Neural cell (in vitro differentiated cells): ENCODE measurements at regions not wholly inside any gene's neighbourhood (a gene's known extent, or its start where the extent isn't known, plus 50 kb on each side); places are given as distances from the start of the nearest gene placed in this dataset.

ENCODE experiments used
- H2AFZ ChIP-seq: fragments of 200-600, 300-800 bp; sonication (generic), shearing (Covaris generic); 2 replicates; pipeline ENCODE4 v1.6.0; 2014; ENCODE audit warnings: low read depth, mild to moderate bottlenecking, antibody characterized with exemption, low read length, moderate library complexity
- H3F3A ChIP-seq: fragments of 200-600 bp; shearing (Covaris generic); 2 replicates; pipeline ENCODE4 v1.6.1; 2016; ENCODE audit warnings: mild to moderate bottlenecking, moderate library complexity, mixed read lengths, antibody characterized with exemption, low read length; ENCODE audit not compliant: insufficient read depth, poor library complexity, severe bottlenecking
- H3K27ac ChIP-seq: fragments of 200-600, 300-800 bp; sonication (generic), shearing (Covaris generic); 2 replicates; pipeline ENCODE4 v1.5.1; 2014; ENCODE audit warnings: mild to moderate bottlenecking, low read length, moderate library complexity
- H3K27me3 ChIP-seq: fragments of 300-800, 200-600 bp; sonication (generic), shearing (Covaris generic); 2 replicates; pipeline ENCODE4 v1.6.0; 2014; ENCODE audit warnings: mild to moderate bottlenecking, low read depth, low read length, moderate library complexity; ENCODE audit not compliant: insufficient read depth
- H3K36me3 ChIP-seq: fragments of 300-800, 200-600 bp; sonication (generic), shearing (Covaris generic); 2 replicates; pipeline ENCODE4 v1.5.1; 2014; ENCODE audit warnings: mild to moderate bottlenecking, antibody characterized with exemption, low read length, moderate library complexity; ENCODE audit not compliant: insufficient read depth
- H3K4me2 ChIP-seq: fragments of 300-800, 200-600 bp; sonication (generic), shearing (Covaris generic); 2 replicates; pipeline ENCODE4 v1.6.0; 2014; ENCODE audit warnings: mild to moderate bottlenecking, low read length
- H3K4me3 ChIP-seq: fragments of 300-800, 200-600 bp; sonication (generic), shearing (Covaris generic); 2 replicates; pipeline ENCODE4 v1.5.1; 2014; ENCODE audit warnings: mild to moderate bottlenecking, low read length, moderate library complexity
- H3K79me2 ChIP-seq: fragments of 200-600 bp; shearing (Covaris generic); replicated peaks from 2 replicates; pipeline ENCODE4 v1.6.0; 2014; ENCODE audit warnings: mild to moderate bottlenecking, low read length, moderate library complexity; ENCODE audit not compliant: insufficient read depth
- H3K9ac ChIP-seq: fragments of 300-800, 200-600 bp; sonication (generic), shearing (Covaris generic); 2 replicates; pipeline ENCODE4 v1.6.1; 2016; ENCODE audit warnings: mild to moderate bottlenecking, low read length, mixed read lengths
- H3K9me2 ChIP-seq: fragments of 200-600 bp; shearing (Covaris generic); 2 replicates; pipeline ENCODE4 v1.6.1; 2016; ENCODE audit warnings: mild to moderate bottlenecking, low read length, mixed read lengths; ENCODE audit not compliant: insufficient read depth
- H3K9me3 ChIP-seq: fragments of 200-600, 300-800 bp; sonication (generic), shearing (Covaris generic); 2 replicates; pipeline ENCODE4 v1.6.1; 2016; ENCODE audit warnings: mild to moderate bottlenecking, mixed run types, low read length, moderate library complexity, mixed read lengths
- H4K20me1 ChIP-seq: fragments of 200-600 bp; shearing (Covaris generic); 2 replicates; pipeline ENCODE4 v1.6.1; 2016; ENCODE audit warnings: mild to moderate bottlenecking, mixed run types; ENCODE audit not compliant: insufficient read depth
- EP300 ChIP-seq: fragments of 450-650 bp; conservative IDR thresholded peaks from 2 replicates; pipeline ENCODE4 v1.6.1; 2014; ENCODE audit warnings: antibody characterized with exemption, mild to moderate bottlenecking, moderate library complexity; ENCODE audit not compliant: poor library complexity, severe bottlenecking
- MXI1 ChIP-seq: fragments of 450-650 bp; conservative IDR thresholded peaks from 2 replicates; pipeline ENCODE4 v1.6.1; 2014; ENCODE audit warnings: antibody characterized with exemption, mild to moderate bottlenecking; ENCODE audit not compliant: poor library complexity, severe bottlenecking
- RAD21 ChIP-seq: fragments of 450-650 bp; conservative IDR thresholded peaks from 2 replicates; pipeline ENCODE4 v1.6.1; 2014; ENCODE audit warnings: antibody characterized with exemption, mild to moderate bottlenecking, moderate library complexity
- SMC3 ChIP-seq: fragments of 450-650 bp; conservative IDR thresholded peaks from 2 replicates; pipeline ENCODE4 v1.6.1; 2014; ENCODE audit warnings: antibody characterized with exemption, mild to moderate bottlenecking, moderate library complexity; ENCODE audit not compliant: poor library complexity
- TF ChIP-seq, protein P1 (sequence below): IDR thresholded peaks from 2 replicates; pipeline ENCODE4 v1.6.1; 2012; ENCODE audit warnings: borderline replicate concordance
- TF ChIP-seq, protein P2 (sequence below): fragments of 450-650 bp; IDR thresholded peaks from 2 replicates; pipeline ENCODE4 v1.5.1; 2014; ENCODE audit warnings: antibody characterized with exemption, mild to moderate bottlenecking, moderate library complexity; ENCODE audit not compliant: poor library complexity, severe bottlenecking

DNA sequence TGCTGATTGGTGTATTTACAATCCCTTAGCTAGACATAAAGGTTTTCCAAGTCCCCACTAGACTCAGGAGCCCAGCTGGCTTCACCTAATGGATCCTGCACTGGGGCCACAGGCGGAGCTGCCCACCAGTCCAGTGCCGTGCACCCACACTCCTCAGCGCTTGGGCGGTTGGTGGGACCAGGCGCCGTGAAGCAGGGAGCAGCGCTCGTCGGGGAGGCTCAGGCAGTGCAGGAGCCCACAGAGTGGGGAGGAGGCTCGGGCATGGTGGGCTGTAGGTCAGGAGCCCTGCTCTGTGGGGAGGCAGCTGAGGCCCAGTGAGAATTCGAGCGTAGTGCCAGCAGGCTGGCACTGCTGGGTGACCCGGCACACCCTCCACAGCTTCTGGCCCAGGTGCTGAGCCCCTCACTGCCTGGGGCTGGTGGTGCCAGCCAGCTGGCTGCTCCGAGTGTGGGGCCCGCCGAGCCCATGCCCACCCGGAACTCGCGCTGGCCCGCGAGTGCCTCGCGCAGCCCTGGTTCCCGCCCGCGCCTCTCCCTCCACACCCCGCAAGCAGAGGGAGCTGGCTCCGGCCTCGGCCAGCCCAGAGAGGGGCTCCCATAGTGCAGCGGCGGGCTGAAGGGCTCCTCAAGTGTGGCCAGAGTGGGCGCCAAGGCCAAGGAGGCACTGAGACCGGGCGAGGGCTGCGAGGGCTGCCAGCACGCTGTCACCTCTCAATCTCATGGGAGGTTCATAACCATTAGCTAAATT is 475.6 kb upstream of the DCC start:
- H4K20me1 ChIP-seq = no peaks in the 10 kb centered on the region
- no peak overlapping the region for H3K9ac ChIP-seq
- H3K4me3 ChIP-seq = no peak overlapping the region
- H3K4me2 ChIP-seq = no peak overlapping the region
- H2AFZ ChIP-seq = no peak overlapping the region
- H3K27me3 ChIP-seq = no peaks in the 10 kb centered on the region
- no peaks in the 10 kb centered on the region for H3K79me2 ChIP-seq
- H3K9me3 ChIP-seq = no peaks in the 10 kb centered on the region
- TF ChIP-seq, protein P1, sequence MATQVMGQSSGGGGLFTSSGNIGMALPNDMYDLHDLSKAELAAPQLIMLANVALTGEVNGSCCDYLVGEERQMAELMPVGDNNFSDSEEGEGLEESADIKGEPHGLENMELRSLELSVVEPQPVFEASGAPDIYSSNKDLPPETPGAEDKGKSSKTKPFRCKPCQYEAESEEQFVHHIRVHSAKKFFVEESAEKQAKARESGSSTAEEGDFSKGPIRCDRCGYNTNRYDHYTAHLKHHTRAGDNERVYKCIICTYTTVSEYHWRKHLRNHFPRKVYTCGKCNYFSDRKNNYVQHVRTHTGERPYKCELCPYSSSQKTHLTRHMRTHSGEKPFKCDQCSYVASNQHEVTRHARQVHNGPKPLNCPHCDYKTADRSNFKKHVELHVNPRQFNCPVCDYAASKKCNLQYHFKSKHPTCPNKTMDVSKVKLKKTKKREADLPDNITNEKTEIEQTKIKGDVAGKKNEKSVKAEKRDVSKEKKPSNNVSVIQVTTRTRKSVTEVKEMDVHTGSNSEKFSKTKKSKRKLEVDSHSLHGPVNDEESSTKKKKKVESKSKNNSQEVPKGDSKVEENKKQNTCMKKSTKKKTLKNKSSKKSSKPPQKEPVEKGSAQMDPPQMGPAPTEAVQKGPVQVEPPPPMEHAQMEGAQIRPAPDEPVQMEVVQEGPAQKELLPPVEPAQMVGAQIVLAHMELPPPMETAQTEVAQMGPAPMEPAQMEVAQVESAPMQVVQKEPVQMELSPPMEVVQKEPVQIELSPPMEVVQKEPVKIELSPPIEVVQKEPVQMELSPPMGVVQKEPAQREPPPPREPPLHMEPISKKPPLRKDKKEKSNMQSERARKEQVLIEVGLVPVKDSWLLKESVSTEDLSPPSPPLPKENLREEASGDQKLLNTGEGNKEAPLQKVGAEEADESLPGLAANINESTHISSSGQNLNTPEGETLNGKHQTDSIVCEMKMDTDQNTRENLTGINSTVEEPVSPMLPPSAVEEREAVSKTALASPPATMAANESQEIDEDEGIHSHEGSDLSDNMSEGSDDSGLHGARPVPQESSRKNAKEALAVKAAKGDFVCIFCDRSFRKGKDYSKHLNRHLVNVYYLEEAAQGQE = no peak
- H3K9me2 ChIP-seq = no peaks in the 10 kb centered on the region
- H3K27ac ChIP-seq = no peak overlapping the region
- no peaks in the 10 kb centered on the region for H3F3A ChIP-seq
- H3K36me3 ChIP-seq = no peaks in the 10 kb centered on the region

DNA sequence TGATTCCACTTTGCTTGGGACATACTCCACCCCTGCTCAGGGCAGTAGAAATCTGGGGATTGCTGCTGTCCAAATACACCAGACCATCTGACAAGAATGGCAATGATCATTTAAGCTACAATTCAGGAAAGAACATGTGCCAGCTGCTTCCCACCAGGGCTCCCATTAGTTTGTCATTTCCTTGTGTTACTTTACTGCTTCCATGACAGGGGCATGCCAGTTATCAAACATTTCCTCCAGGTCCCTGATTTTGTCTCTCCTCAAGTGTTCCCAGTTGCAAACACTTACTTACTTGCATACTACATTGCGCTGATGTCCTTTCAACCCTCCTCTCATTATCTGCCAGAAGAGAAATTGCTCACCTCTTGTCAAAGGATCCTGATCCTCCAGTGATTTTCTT is 474.5 kb upstream of the DCC start:
- Histone ChIP-seq H3K4me3 (no peak overlapping the region), H3K27me3 (no peaks in the 10 kb centered on the region), H3F3A (no peaks in the 10 kb centered on the region), H3K4me2 (no peak overlapping the region), H4K20me1 (no peaks in the 10 kb centered on the region), H3K79me2 (no peaks in the 10 kb centered on the region), H3K9ac (no peak overlapping the region), H2AFZ (no peak overlapping the region), H3K9me3 (no peaks in the 10 kb centered on the region), H3K27ac (peak overlapping the region; percentile 28), H3K36me3 (no peaks in the 10 kb centered on the region), H3K9me2 (no peaks in the 10 kb centered on the region)
- no peak for TF ChIP-seq MXI1
- TF ChIP-seq, protein P1 = peak; percentile 82
- peak; percentile 88 for TF ChIP-seq EP300
- peak; percentile 28 for TF ChIP-seq SMC3
- peak; percentile 22 for TF ChIP-seq RAD21
- TF ChIP-seq, protein P2, sequence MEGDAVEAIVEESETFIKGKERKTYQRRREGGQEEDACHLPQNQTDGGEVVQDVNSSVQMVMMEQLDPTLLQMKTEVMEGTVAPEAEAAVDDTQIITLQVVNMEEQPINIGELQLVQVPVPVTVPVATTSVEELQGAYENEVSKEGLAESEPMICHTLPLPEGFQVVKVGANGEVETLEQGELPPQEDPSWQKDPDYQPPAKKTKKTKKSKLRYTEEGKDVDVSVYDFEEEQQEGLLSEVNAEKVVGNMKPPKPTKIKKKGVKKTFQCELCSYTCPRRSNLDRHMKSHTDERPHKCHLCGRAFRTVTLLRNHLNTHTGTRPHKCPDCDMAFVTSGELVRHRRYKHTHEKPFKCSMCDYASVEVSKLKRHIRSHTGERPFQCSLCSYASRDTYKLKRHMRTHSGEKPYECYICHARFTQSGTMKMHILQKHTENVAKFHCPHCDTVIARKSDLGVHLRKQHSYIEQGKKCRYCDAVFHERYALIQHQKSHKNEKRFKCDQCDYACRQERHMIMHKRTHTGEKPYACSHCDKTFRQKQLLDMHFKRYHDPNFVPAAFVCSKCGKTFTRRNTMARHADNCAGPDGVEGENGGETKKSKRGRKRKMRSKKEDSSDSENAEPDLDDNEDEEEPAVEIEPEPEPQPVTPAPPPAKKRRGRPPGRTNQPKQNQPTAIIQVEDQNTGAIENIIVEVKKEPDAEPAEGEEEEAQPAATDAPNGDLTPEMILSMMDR = no peak
